ENCODE measurements at regions not wholly inside any gene's neighbourhood (a gene's known extent, or its start where the extent isn't known, plus 50 kb on each side); places are given as distances from the start of the nearest gene placed in this dataset.

GRCh38 chr3:194073926-194074325, 62.0 kb upstream of the HES1 start:
- no peaks in the 10 kb centered on the region for H3K36me3 ChIP-seq (ENCODE audit: control insufficient read depth, low read length)
- H3K27me3 ChIP-seq (ENCODE audit: control insufficient read depth, low read length) = peaks cover 15% of the 10 kb centered on the region
- H3K9me2 ChIP-seq (replicated peaks; ENCODE audit: control insufficient read depth, low read length) = no peaks in the 10 kb centered on the region
- no peaks in the 10 kb centered on the region for H4K20me1 ChIP-seq (ENCODE audit: control insufficient read depth, insufficient read depth, low read depth, low read length)
- no peak overlapping the region for H3K4me3 ChIP-seq (ENCODE audit: low read length)
- H3K79me2 ChIP-seq (ENCODE audit: control insufficient read depth, low read length) = no peaks in the 10 kb centered on the region
- H3K9me3 ChIP-seq (ENCODE audit: control insufficient read depth, insufficient read depth, low read length) = no peaks in the 10 kb centered on the region
- H3K4me1 ChIP-seq (ENCODE audit: control insufficient read depth, low read length) = peaks cover 46% of the 10 kb centered on the region
- no peak for TF ChIP-seq CTCF (IDR thresholded peaks at IDR 0.05; ENCODE audit: low read depth, low read length, poor library complexity, severe bottlenecking)
- TF ChIP-seq EZH2phosphoT487 (IDR thresholded peaks at IDR 0.05; ENCODE audit: borderline replicate concordance, low read length) = no peak
- peaks cover 2% of the 10 kb centered on the region; the same call in 1 of the 2 replicates for H3F3A ChIP-seq (ENCODE audit: control insufficient read depth, insufficient read depth)
- peak overlapping the region; percentile 36; the same call in 1 of the 2 replicates for H3K4me2 ChIP-seq (ENCODE audit: low read length)
- H3K27ac ChIP-seq (ENCODE audit: low read depth, low read length) = 0 out of 2 replicates have a peak overlapping the region, but pooled peaks have one; percentile 9

GRCh38 chr3:194075088-194075615, 60.8 kb upstream of the HES1 start:
- Histone ChIP-seq H3K36me3 (ENCODE audit: control insufficient read depth, low read length) (no peaks in the 10 kb centered on the region), H3K27ac (ENCODE audit: low read depth, low read length) (no peak overlapping the region), H3K27me3 (ENCODE audit: control insufficient read depth, low read length) (peaks cover 26% of the 10 kb centered on the region), H3K4me3 (ENCODE audit: low read length) (no peak overlapping the region), H3K4me2 (ENCODE audit: low read length) (no peak overlapping the region; the same call in 1 of the 2 replicates), H3K79me2 (ENCODE audit: control insufficient read depth, low read length) (no peaks in the 10 kb centered on the region), H4K20me1 (ENCODE audit: control insufficient read depth, insufficient read depth, low read depth, low read length) (no peaks in the 10 kb centered on the region), H3K4me1 (ENCODE audit: control insufficient read depth, low read length) (peaks cover 40% of the 10 kb centered on the region), H3K9me2 (replicated peaks; ENCODE audit: control insufficient read depth, low read length) (no peaks in the 10 kb centered on the region), H3K9me3 (ENCODE audit: control insufficient read depth, insufficient read depth, low read length) (no peaks in the 10 kb centered on the region), H3F3A (ENCODE audit: control insufficient read depth, insufficient read depth) (peaks cover 2% of the 10 kb centered on the region; the same call in 1 of the 2 replicates)
- TF ChIP-seq CTCF (IDR thresholded peaks at IDR 0.05; ENCODE audit: low read depth, low read length, poor library complexity, severe bottlenecking) (no peak), EZH2phosphoT487 (IDR thresholded peaks at IDR 0.05; ENCODE audit: borderline replicate concordance, low read length) (no peak)

- Histone ChIP-seq H3K4me1 (ENCODE audit: control insufficient read depth, low read length) (peaks cover 34% of the 10 kb centered on the region), H3F3A (ENCODE audit: control insufficient read depth, insufficient read depth) (peaks cover 2% of the 10 kb centered on the region; the same call in 1 of the 2 replicates), H3K9me3 (ENCODE audit: control insufficient read depth, insufficient read depth, low read length) (no peaks in the 10 kb centered on the region), H3K4me2 (ENCODE audit: low read length) (no peak overlapping the region), H4K20me1 (ENCODE audit: control insufficient read depth, insufficient read depth, low read depth, low read length) (no peaks in the 10 kb centered on the region), H3K27ac (ENCODE audit: low read depth, low read length) (no peak overlapping the region), H3K79me2 (ENCODE audit: control insufficient read depth, low read length) (no peaks in the 10 kb centered on the region), H3K36me3 (ENCODE audit: control insufficient read depth, low read length) (no peaks in the 10 kb centered on the region), H3K27me3 (ENCODE audit: control insufficient read depth, low read length) (peaks cover 32% of the 10 kb centered on the region), H3K4me3 (ENCODE audit: low read length) (no peak overlapping the region), H3K9me2 (replicated peaks; ENCODE audit: control insufficient read depth, low read length) (no peaks in the 10 kb centered on the region)
- TF ChIP-seq CTCF (IDR thresholded peaks at IDR 0.05; ENCODE audit: low read depth, low read length, poor library complexity, severe bottlenecking) (no peak), EZH2phosphoT487 (IDR thresholded peaks at IDR 0.05; ENCODE audit: borderline replicate concordance, low read length) (no peak)
Observed at GRCh38 chr3:194075802-194076460, 60.0 kb upstream of the HES1 start.
